ENCODE measurements at regions not wholly inside any gene's neighbourhood (a gene's known extent, or its start where the extent isn't known, plus 50 kb on each side); places are given as distances from the start of the nearest gene placed in this dataset.

- TF ChIP-seq, protein P1, sequence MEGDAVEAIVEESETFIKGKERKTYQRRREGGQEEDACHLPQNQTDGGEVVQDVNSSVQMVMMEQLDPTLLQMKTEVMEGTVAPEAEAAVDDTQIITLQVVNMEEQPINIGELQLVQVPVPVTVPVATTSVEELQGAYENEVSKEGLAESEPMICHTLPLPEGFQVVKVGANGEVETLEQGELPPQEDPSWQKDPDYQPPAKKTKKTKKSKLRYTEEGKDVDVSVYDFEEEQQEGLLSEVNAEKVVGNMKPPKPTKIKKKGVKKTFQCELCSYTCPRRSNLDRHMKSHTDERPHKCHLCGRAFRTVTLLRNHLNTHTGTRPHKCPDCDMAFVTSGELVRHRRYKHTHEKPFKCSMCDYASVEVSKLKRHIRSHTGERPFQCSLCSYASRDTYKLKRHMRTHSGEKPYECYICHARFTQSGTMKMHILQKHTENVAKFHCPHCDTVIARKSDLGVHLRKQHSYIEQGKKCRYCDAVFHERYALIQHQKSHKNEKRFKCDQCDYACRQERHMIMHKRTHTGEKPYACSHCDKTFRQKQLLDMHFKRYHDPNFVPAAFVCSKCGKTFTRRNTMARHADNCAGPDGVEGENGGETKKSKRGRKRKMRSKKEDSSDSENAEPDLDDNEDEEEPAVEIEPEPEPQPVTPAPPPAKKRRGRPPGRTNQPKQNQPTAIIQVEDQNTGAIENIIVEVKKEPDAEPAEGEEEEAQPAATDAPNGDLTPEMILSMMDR (IDR thresholded peaks at IDR 0.05; ENCODE audit: low read depth, low read length), result no peak
- TF ChIP-seq EZH2phosphoT487 (IDR thresholded peaks at IDR 0.05; ENCODE audit: low read depth), result no peak
Observed at GRCh38 chr15:25515633-25516032, 76.8 kb upstream of the UBE3A start.

All from OCI-LY3 (cell line).